ENCODE measurements at regions not wholly inside any gene's neighbourhood (a gene's known extent, or its start where the extent isn't known, plus 50 kb on each side); places are given as distances from the start of the nearest gene placed in this dataset.

DNA sequence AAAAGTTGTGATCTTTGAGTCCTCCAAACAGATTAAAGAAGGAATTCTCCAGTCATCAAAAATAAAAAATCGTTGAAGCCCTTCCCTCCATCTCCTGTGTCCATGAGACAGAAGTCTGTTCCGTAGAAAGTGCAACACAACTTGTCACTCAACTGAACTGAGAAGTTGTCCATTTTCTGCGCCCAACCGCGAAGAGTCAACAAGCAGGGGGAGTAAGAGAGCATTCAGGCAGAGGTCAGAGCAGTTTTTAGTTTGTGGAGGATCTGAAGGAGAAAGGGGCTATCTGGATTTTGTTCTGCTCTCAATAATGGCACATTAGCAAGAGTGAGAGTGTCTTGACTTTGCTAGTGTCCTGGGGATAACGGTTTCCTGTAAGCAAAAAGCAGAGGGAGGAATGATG lies 303.9 kb downstream of the ICE1 start:
- Histone ChIP-seq H3K4me1 (ENCODE audit: control insufficient read depth, low read depth, low read length) (no peaks in the 10 kb centered on the region), H3K4me3 (ENCODE audit: low read length) (no peak overlapping the region), H3K9me3 (ENCODE audit: control insufficient read depth, low read depth, low read length) (no peaks in the 10 kb centered on the region), H3K9ac (ENCODE audit: low read length) (no peak overlapping the region), H3K27ac (ENCODE audit: low read length) (no peak overlapping the region), H3K27me3 (ENCODE audit: control insufficient read depth, insufficient read depth, low read length) (no peaks in the 10 kb centered on the region), H3K36me3 (ENCODE audit: control insufficient read depth, low read depth, low read length) (no peaks in the 10 kb centered on the region)

DNA sequence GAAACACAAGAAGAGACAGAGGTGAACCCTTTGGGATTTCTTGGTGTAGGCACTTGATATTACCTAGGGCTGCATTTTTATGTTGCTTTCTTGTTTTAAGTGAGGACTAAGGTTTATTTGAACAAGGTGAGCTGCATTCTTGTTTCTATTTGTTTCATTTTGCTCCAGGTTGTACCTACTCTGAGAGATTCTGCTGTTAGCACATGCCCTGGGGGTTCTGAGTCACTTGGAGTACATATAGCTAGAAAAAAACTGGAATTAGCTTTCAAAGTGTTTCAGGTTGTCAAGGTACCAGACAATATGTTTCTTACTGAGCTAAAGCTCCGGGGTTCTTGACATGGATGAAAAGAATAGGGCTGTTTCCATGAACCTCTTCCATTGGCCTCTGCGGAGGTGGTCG lies 299.4 kb downstream of the ICE1 start:
- no peak overlapping the region for H3K9ac ChIP-seq (ENCODE audit: low read length)
- no peaks in the 10 kb centered on the region for H3K4me1 ChIP-seq (ENCODE audit: control insufficient read depth, low read depth, low read length)
- H3K9me3 ChIP-seq (ENCODE audit: control insufficient read depth, low read depth, low read length): no peaks in the 10 kb centered on the region
- H3K27ac ChIP-seq (ENCODE audit: low read length): no peak overlapping the region
- no peaks in the 10 kb centered on the region for H3K27me3 ChIP-seq (ENCODE audit: control insufficient read depth, insufficient read depth, low read length)
- no peak overlapping the region for H3K4me3 ChIP-seq (ENCODE audit: low read length)
- H3K36me3 ChIP-seq (ENCODE audit: control insufficient read depth, low read depth, low read length): no peaks in the 10 kb centered on the region

GRCh38 chr5:5719292-5719691 lies 296.8 kb downstream of the ICE1 start:
- no peaks in the 10 kb centered on the region for H3K36me3 ChIP-seq (ENCODE audit: control insufficient read depth, low read depth, low read length)
- no peak overlapping the region for H3K9ac ChIP-seq (ENCODE audit: low read length)
- no peaks in the 10 kb centered on the region for H3K4me1 ChIP-seq (ENCODE audit: control insufficient read depth, low read depth, low read length)
- no peaks in the 10 kb centered on the region for H3K9me3 ChIP-seq (ENCODE audit: control insufficient read depth, low read depth, low read length)
- no peak overlapping the region for H3K4me3 ChIP-seq (ENCODE audit: low read length)
- no peak overlapping the region for H3K27ac ChIP-seq (ENCODE audit: low read length)
- H3K27me3 ChIP-seq (ENCODE audit: control insufficient read depth, insufficient read depth, low read length): no peaks in the 10 kb centered on the region

GRCh38 chr5:5716665-5717064 lies 294.2 kb downstream of the ICE1 start:
- no peaks in the 10 kb centered on the region for H3K27me3 ChIP-seq (ENCODE audit: control insufficient read depth, insufficient read depth, low read length)
- no peak overlapping the region for H3K9ac ChIP-seq (ENCODE audit: low read length)
- H3K9me3 ChIP-seq (ENCODE audit: control insufficient read depth, low read depth, low read length): no peaks in the 10 kb centered on the region
- H3K4me1 ChIP-seq (ENCODE audit: control insufficient read depth, low read depth, low read length): peaks cover under 1% of the 10 kb centered on the region
- H3K4me3 ChIP-seq (ENCODE audit: low read length): no peak overlapping the region
- H3K27ac ChIP-seq (ENCODE audit: low read length): no peak overlapping the region
- no peaks in the 10 kb centered on the region for H3K36me3 ChIP-seq (ENCODE audit: control insufficient read depth, low read depth, low read length)

DNA sequence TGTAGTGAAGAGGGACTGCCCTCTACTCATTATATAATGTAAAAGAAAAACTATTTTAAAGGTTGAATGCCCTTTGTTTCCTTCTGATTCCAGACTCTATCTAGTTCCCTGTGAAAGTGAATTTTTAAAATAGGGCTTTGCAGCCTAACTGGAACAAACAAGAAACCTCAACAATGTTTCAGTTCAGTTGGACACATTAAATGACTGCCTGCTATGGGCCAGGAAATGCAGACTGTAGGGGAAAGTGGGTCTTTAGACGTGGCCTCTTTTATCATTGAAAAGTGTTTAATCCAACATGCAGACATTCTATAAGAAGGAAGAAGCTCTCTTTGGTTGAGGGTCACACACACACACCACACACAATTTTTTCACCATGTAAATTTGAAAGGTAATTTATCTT lies 289.1 kb downstream of the ICE1 start:
- Histone ChIP-seq H3K9ac (ENCODE audit: low read length) (no peak overlapping the region), H3K27ac (ENCODE audit: low read length) (no peak overlapping the region), H3K4me3 (ENCODE audit: low read length) (no peak overlapping the region), H3K36me3 (ENCODE audit: control insufficient read depth, low read depth, low read length) (no peaks in the 10 kb centered on the region), H3K27me3 (ENCODE audit: control insufficient read depth, insufficient read depth, low read length) (no peaks in the 10 kb centered on the region), H3K9me3 (ENCODE audit: control insufficient read depth, low read depth, low read length) (no peaks in the 10 kb centered on the region), H3K4me1 (ENCODE audit: control insufficient read depth, low read depth, low read length) (peaks cover 3% of the 10 kb centered on the region)

DNA sequence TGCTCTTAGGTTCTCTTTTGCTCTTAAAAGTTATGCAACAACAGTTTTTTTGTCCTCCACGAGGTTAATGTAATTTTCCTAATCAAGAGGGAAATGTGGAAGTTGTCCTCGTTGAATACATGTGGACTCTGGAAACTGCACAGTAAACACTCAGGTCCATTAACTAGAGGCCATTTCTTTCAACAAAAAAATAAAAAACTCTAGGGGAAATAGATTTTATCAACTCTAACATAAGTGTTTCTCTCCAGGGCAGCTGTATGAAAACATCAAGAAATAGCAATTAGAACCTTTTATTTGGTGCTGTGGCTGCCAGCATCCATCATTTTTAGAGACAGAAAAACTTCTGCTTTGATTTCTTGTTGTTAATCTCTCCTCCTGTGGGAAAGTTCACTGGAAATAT lies 288.6 kb downstream of the ICE1 start:
- Histone ChIP-seq H3K9me3 (ENCODE audit: control insufficient read depth, low read depth, low read length) (no peaks in the 10 kb centered on the region), H3K27ac (ENCODE audit: low read length) (no peak overlapping the region), H3K9ac (ENCODE audit: low read length) (no peak overlapping the region), H3K4me3 (ENCODE audit: low read length) (no peak overlapping the region), H3K36me3 (ENCODE audit: control insufficient read depth, low read depth, low read length) (no peaks in the 10 kb centered on the region), H3K27me3 (ENCODE audit: control insufficient read depth, insufficient read depth, low read length) (no peaks in the 10 kb centered on the region), H3K4me1 (ENCODE audit: control insufficient read depth, low read depth, low read length) (peaks cover 3% of the 10 kb centered on the region)

DNA sequence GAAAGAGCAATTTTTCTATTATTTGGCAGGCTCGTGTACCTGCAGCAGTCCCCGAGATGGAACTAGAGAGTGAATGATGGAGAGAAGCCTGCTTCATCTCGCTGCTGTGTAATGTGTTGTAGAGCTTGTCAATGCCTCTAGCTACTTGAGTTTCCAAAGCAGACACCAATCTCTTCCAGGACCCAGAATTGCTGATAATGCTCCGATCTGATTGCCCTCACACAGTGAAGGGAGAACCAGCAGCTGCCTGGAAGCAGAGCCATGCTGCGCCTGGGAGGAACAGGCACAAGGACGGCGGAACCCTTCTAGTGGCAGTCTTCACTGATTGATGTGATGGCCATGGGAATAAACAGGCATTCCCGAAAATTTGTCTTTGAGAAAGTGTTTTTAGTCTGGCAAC lies 288.0 kb downstream of the ICE1 start:
- no peak overlapping the region for H3K27ac ChIP-seq (ENCODE audit: low read length)
- no peaks in the 10 kb centered on the region for H3K36me3 ChIP-seq (ENCODE audit: control insufficient read depth, low read depth, low read length)

DNA sequence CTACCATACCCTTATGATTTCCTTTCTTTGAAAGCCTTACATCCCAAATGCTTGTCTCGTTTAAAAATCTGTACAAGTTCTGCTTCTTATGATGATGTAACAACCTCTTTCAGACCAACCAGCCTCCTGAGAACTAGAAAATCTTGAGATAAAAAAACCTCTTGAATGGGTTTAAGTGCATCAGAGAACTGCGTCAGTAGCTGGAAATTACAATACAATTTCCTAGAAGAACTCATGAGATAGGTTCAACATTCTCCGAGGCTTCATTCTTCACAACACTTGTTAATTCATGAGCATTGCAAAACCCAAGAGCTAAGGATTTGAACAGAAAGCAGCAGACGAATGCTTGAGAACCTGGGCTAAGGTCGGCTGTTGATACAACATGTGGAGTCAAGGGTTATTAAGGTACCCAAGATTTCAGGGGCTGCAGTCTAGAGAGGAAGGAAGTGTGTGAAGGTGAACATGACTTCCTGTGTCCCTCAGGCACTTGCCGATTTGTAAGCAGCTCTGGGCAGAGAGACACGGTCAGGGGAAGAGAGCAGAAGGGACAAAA lies 286.0 kb downstream of the ICE1 start:
- H3K36me3 ChIP-seq (ENCODE audit: control insufficient read depth, low read depth, low read length): no peaks in the 10 kb centered on the region
- no peaks in the 10 kb centered on the region for H3K27me3 ChIP-seq (ENCODE audit: control insufficient read depth, insufficient read depth, low read length)
- peaks cover 3% of the 10 kb centered on the region for H3K4me1 ChIP-seq (ENCODE audit: control insufficient read depth, low read depth, low read length)
- H3K4me3 ChIP-seq (ENCODE audit: low read length): no peak overlapping the region
- no peak overlapping the region for H3K9ac ChIP-seq (ENCODE audit: low read length)
- H3K27ac ChIP-seq (ENCODE audit: low read length): no peak overlapping the region
- H3K9me3 ChIP-seq (ENCODE audit: control insufficient read depth, low read depth, low read length): no peaks in the 10 kb centered on the region

More for the DNA sequence above, 288.0 kb downstream of the ICE1 start:
- Histone ChIP-seq H3K27me3 (ENCODE audit: control insufficient read depth, insufficient read depth, low read length) (no peaks in the 10 kb centered on the region), H3K9me3 (ENCODE audit: control insufficient read depth, low read depth, low read length) (no peaks in the 10 kb centered on the region), H3K4me1 (ENCODE audit: control insufficient read depth, low read depth, low read length) (peaks cover 3% of the 10 kb centered on the region), H3K9ac (ENCODE audit: low read length) (no peak overlapping the region), H3K4me3 (ENCODE audit: low read length) (no peak overlapping the region)

DNA sequence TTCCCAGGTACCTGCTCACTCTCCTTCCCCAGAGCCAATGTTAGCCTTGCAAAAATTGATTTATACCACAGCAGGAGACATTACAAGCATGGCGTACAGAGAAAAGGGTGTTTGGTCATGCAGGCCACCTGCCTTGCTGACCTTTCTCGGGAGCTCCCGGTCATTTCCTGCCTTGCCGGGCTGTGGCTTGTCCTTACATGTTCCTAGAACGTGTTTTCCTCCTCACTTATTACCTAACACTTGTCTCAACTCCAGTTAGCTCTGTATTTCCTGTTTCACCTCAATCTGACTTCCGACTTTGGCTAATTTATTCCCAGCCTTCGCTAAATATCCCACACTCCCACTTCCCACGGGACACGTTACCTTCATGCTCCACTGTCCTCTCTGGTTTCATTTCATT lies 282.5 kb downstream of the ICE1 start:
- H3K9ac ChIP-seq (ENCODE audit: low read length): no peak overlapping the region
- H3K4me1 ChIP-seq (ENCODE audit: control insufficient read depth, low read depth, low read length): no peaks in the 10 kb centered on the region
- no peaks in the 10 kb centered on the region for H3K9me3 ChIP-seq (ENCODE audit: control insufficient read depth, low read depth, low read length)
- no peaks in the 10 kb centered on the region for H3K27me3 ChIP-seq (ENCODE audit: control insufficient read depth, insufficient read depth, low read length)
- H3K27ac ChIP-seq (ENCODE audit: low read length): no peak overlapping the region
- no peak overlapping the region for H3K4me3 ChIP-seq (ENCODE audit: low read length)
- no peaks in the 10 kb centered on the region for H3K36me3 ChIP-seq (ENCODE audit: control insufficient read depth, low read depth, low read length)

DNA sequence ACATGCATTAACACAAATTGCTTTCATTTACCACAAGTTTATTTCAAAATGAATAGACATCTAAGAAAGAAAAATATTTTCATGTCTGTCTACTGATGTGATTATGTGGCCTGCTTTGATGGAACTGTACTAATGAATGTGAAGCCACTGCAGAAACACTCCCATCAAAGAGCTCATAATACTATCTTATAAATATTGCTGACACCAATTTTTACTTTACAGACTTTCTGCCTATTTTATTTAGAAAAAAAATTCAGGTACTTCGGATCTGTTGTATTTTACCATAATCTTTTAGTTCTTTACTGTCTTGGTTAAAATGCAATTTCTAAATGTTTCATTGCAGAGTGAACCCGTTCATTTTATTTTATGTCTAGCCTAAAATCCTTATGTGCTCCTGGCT lies 281.9 kb downstream of the ICE1 start:
- no peaks in the 10 kb centered on the region for H3K27me3 ChIP-seq (ENCODE audit: control insufficient read depth, insufficient read depth, low read length)
- H3K9ac ChIP-seq (ENCODE audit: low read length): no peak overlapping the region
- H3K36me3 ChIP-seq (ENCODE audit: control insufficient read depth, low read depth, low read length): no peaks in the 10 kb centered on the region
- no peak overlapping the region for H3K4me3 ChIP-seq (ENCODE audit: low read length)
- H3K4me1 ChIP-seq (ENCODE audit: control insufficient read depth, low read depth, low read length): no peaks in the 10 kb centered on the region
- no peaks in the 10 kb centered on the region for H3K9me3 ChIP-seq (ENCODE audit: control insufficient read depth, low read depth, low read length)
- no peak overlapping the region for H3K27ac ChIP-seq (ENCODE audit: low read length)

- H3K4me3 ChIP-seq (ENCODE audit: low read length): no peak overlapping the region
- H3K9ac ChIP-seq (ENCODE audit: low read length): no peak overlapping the region
- no peaks in the 10 kb centered on the region for H3K27me3 ChIP-seq (ENCODE audit: control insufficient read depth, insufficient read depth, low read length)
- no peaks in the 10 kb centered on the region for H3K36me3 ChIP-seq (ENCODE audit: control insufficient read depth, low read depth, low read length)
- no peak overlapping the region for H3K27ac ChIP-seq (ENCODE audit: low read length)
- H3K4me1 ChIP-seq (ENCODE audit: control insufficient read depth, low read depth, low read length): no peaks in the 10 kb centered on the region
- no peaks in the 10 kb centered on the region for H3K9me3 ChIP-seq (ENCODE audit: control insufficient read depth, low read depth, low read length)
Measured at GRCh38 chr5:5702934-5703333, 280.5 kb downstream of the ICE1 start.

DNA sequence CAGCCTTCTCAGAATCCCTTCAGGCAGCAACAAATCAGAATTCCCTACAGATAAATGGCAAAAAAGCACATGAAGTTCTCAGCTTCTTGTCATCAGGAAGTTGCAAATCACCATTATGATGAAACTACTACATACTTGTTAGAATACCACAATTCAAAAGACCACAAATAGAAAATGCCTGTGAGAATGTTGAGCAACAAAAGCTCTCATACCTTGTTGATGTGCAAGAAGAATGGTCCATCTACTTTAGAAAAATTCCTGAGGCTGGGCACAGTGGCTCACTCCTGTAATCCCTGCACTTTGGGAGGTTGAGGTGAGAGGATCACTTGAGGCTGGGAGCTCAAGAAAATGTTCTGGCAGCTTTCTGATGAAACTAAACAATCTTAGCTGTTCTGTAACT lies 278.1 kb downstream of the ICE1 start:
- Histone ChIP-seq H3K27me3 (ENCODE audit: control insufficient read depth, insufficient read depth, low read length) (no peaks in the 10 kb centered on the region), H3K4me3 (ENCODE audit: low read length) (no peak overlapping the region), H3K27ac (ENCODE audit: low read length) (no peak overlapping the region), H3K9me3 (ENCODE audit: control insufficient read depth, low read depth, low read length) (peaks cover 13% of the 10 kb centered on the region), H3K9ac (ENCODE audit: low read length) (no peak overlapping the region), H3K4me1 (ENCODE audit: control insufficient read depth, low read depth, low read length) (peaks cover 7% of the 10 kb centered on the region), H3K36me3 (ENCODE audit: control insufficient read depth, low read depth, low read length) (no peaks in the 10 kb centered on the region)
